Activated naive CD8-positive, alpha-beta T cell treated with anti-CD3 and anti-CD28 coated beads, Interleukin-2, amount 10 ng/mL, durations not matched to agents 7 days and 5 days (primary cell): ENCODE measurements at regions not wholly inside any gene's neighbourhood (a gene's known extent, or its start where the extent isn't known, plus 50 kb on each side); places are given as distances from the start of the nearest gene placed in this dataset.
"Not testable (repeated sequence)": the region's sequence is repeated elsewhere in the genome, so short reads cannot be mapped to it uniquely, and the experiment has no call there.

Source experiments
- ATAC-seq: fragments of 150-1000 bp; cut with Tn5 transposase; one replicate; pipeline ENCODE4 v1.10.0; 2021; ENCODE audit warnings: low read depth, moderate library complexity
- POLR2A ChIA-PET: fragments of 350-600 bp; sonication (Branson Sonifier 250); formaldehyde crosslinking; loops from one replicate; lab custom pipeline; 2021; ENCODE audit warnings: antibody characterized with exemption; lab: Charles Lee
- DNase-seq: peaks from one replicate; pipeline ENCODE4 v3.0.0; 2021
- H3K27ac Mint-ChIP-seq: one replicate; pipeline ENCODE4 v1.8.0; 2022; ENCODE audit warnings: mild to moderate bottlenecking, mixed read lengths
- H3K27me3 Mint-ChIP-seq: one replicate; pipeline ENCODE4 v1.8.0; 2022; ENCODE audit warnings: mild to moderate bottlenecking, moderate library complexity, mixed read lengths
- H3K36me3 Mint-ChIP-seq: one replicate; pipeline ENCODE4 v1.8.0; 2021; ENCODE audit warnings: mild to moderate bottlenecking, mixed read lengths
- H3K4me1 Mint-ChIP-seq: one replicate; pipeline ENCODE4 v1.8.0; 2021; ENCODE audit warnings: mixed read lengths
- H3K4me3 Mint-ChIP-seq: one replicate; pipeline ENCODE4 v1.8.0; 2022; ENCODE audit warnings: mild to moderate bottlenecking, moderate library complexity, mixed read lengths
- H3K9me3 Mint-ChIP-seq: one replicate; pipeline ENCODE4 v1.8.0; 2021; ENCODE audit warnings: mixed read lengths

DNA sequence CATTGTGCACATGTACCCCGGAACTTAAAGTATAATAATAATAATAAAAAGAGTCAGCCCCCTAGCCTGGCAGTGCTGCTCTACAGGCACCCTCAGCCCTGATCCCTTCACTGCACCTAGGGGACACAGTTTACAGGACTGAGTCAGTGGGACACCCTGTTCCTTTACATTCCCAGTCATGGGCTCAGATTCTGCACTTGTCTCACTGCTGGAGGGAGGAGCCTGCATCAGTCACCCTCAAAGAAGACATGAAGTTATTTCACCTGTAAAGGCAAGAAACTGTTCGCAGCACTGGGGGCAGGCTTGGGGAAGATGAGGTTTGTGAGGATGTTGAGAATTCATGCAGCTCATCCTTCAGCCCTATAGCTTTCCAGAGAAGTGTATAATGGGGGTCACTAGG lies 50.7 kb upstream of the VPREB1 start:
- ATAC-seq: no peak
- Mint-ChIP-seq H3K4me1 (no peaks in the 10 kb centered on the region), H3K27me3 (peaks cover 29% of the 10 kb centered on the region)

DNA sequence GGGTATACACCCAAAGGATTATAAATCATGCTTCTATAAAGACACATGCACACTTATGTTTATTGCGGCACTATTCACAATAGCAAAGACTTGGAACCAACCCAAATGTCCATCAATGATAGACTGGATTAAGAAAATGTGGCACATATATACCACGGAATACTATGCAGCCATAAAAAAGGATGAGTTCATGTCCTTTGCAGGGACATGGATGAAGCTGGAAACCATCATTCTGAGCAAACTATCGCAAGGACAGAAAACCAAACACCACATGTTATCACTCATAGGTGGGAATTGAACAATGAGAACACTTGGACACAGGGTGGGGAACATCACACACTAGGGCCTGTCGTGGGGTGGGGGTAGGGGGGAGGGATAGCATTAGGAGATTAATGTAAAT lies 51.1 kb upstream of the VPREB1 start:
- H3K27ac Mint-ChIP-seq, H3K4me1 Mint-ChIP-seq, POLR2A ChIA-PET, ATAC-seq, H3K9me3 Mint-ChIP-seq, DNase-seq, H3K36me3 Mint-ChIP-seq, H3K4me3 Mint-ChIP-seq: not testable (repeated sequence)
- H3K27me3 Mint-ChIP-seq: peaks cover 31% of the 10 kb centered on the region

More for the DNA sequence above, 50.7 kb upstream of the VPREB1 start:
- POLR2A ChIA-PET: no interaction called here
- H3K4me3 Mint-ChIP-seq: no peak overlapping the region
- no peak overlapping the region for H3K27ac Mint-ChIP-seq
- DNase-seq: no peak
- H3K9me3 Mint-ChIP-seq: peaks cover 2% of the 10 kb centered on the region
- H3K36me3 Mint-ChIP-seq: no peaks in the 10 kb centered on the region

DNA sequence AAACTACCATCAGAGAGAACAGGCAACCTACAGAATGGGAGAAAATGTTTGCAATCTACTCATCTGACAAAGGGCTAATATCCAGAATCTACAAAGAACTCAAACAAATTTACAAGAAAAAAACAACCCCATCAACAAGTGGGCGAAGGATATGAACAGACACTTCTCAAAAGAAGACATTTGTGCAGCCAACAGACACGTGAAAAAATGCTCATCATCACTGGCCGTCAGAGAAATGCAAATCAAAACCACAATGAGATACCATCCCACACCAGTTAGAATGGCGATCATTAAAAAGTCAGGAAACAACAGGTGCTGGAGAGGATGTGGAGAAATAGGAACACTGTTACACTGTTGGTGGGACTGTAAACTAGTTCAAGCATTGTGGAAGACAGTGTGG lies 51.6 kb upstream of the VPREB1 start:
- H3K27me3 Mint-ChIP-seq: peaks cover 31% of the 10 kb centered on the region
- H3K36me3 Mint-ChIP-seq, H3K9me3 Mint-ChIP-seq, ATAC-seq, DNase-seq, POLR2A ChIA-PET, H3K27ac Mint-ChIP-seq, H3K4me3 Mint-ChIP-seq, H3K4me1 Mint-ChIP-seq: not testable (repeated sequence)

DNA sequence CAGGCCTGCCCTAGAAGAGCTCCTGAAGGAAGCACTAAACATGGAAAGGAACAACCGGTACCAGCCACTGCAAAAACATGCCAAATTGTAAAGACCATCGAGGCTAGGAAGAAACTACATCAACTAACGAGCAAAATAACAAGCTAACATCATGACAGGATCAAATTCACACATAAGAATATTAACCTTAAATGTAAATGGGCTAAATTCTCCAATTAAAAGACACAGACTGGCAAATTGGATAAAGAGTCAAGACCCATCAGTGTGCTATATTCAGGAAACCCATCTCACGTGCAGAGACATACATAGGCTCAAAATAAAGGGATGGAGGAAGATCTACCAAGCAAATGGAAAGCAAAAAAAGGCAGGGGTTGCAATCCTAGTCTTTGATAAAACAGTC lies 54.8 kb upstream of the VPREB1 start:
- DNase-seq, ATAC-seq, H3K36me3 Mint-ChIP-seq, H3K9me3 Mint-ChIP-seq, POLR2A ChIA-PET, H3K4me1 Mint-ChIP-seq, H3K4me3 Mint-ChIP-seq, H3K27ac Mint-ChIP-seq: not testable (repeated sequence)
- peaks cover 41% of the 10 kb centered on the region for H3K27me3 Mint-ChIP-seq

DNA sequence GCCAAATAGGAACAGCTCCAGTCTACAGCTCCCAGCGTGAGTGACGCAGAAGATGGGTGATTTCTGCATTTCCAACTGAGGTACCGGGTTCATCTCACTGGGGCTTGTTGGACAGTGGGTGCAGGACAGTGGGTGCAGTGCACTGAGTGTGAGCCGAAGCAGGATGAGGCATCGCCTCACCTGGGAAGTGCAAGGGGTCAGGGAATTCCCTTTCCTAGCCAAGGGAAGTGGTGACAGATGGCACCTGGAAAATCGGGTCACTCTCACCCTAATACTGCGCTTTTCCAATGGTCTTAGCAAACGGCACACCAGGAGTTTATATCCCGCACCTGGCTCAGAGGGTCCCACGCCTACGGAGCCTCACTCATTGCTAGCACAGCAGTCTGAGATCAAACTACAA lies 56.7 kb upstream of the VPREB1 start:
- DNase-seq, POLR2A ChIA-PET, H3K9me3 Mint-ChIP-seq, H3K36me3 Mint-ChIP-seq, ATAC-seq, H3K27ac Mint-ChIP-seq, H3K4me3 Mint-ChIP-seq, H3K4me1 Mint-ChIP-seq: not testable (repeated sequence)
- peaks cover 49% of the 10 kb centered on the region for H3K27me3 Mint-ChIP-seq

DNA sequence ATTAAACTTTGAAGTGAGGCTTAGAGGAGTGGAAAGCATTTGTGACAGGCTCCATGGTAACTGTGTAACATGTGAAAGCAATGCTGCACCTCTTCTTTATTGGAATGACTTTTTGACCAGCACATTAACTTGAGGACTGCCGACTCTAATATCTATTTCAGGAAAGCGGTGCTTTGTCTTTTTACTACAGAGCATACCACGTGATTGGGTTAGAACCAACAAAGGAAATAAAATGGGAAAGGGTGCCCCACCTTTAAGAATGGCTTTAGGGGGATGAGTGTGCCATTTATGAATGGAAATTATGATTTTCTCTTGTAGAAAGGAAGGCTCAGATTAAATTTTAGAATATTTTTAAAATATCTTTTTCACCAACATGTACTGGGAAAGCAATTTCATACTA lies 57.3 kb upstream of the VPREB1 start:
- H3K4me1 Mint-ChIP-seq: no peaks in the 10 kb centered on the region
- no peak overlapping the region for H3K27ac Mint-ChIP-seq
- H3K4me3 Mint-ChIP-seq: no peak overlapping the region
- peaks cover 51% of the 10 kb centered on the region for H3K27me3 Mint-ChIP-seq
- no peaks in the 10 kb centered on the region for H3K36me3 Mint-ChIP-seq
- no peak for ATAC-seq
- no peak for DNase-seq
- peaks cover 2% of the 10 kb centered on the region for H3K9me3 Mint-ChIP-seq
- POLR2A ChIA-PET: no interaction called here

DNA sequence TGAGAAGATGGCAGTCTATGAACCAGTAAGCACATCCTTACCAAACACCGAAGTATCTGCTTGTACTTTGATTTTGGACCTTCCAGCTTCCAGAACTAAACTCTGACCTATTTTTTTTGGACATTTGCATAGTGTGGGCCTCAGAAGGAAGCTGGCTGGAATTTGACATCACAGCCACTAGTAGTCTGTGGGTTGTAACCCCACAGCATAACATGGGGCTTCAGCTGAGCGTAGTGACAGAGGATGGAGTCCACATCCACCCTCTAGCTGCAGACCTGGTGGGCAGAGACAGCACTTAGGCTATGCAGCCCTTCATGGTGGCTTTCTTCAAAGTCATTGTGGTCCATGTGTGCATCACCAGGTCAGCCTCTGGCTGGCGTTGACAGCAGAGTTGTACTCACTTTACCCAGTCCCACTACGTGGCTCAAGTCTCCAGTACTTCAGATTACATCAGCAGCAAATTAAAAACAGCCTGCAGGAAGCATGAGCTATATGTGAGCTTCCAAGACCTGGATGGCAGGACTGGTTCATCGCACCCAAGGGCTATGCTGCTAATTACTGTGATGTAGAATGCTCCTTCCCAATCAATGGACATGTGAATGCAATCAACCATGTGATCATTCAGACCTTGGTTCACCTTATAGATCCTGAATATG lies 58.6 kb upstream of the VPREB1 start:
- ATAC-seq (no peak), DNase-seq (no peak)
- peaks cover 44% of the 10 kb centered on the region for H3K27me3 Mint-ChIP-seq
- POLR2A ChIA-PET: no interaction called here
- no peak overlapping the region for H3K27ac Mint-ChIP-seq
- no peaks in the 10 kb centered on the region for H3K4me1 Mint-ChIP-seq
- peaks cover 2% of the 10 kb centered on the region for H3K9me3 Mint-ChIP-seq
- no peaks in the 10 kb centered on the region for H3K36me3 Mint-ChIP-seq
- no peak overlapping the region for H3K4me3 Mint-ChIP-seq

DNA sequence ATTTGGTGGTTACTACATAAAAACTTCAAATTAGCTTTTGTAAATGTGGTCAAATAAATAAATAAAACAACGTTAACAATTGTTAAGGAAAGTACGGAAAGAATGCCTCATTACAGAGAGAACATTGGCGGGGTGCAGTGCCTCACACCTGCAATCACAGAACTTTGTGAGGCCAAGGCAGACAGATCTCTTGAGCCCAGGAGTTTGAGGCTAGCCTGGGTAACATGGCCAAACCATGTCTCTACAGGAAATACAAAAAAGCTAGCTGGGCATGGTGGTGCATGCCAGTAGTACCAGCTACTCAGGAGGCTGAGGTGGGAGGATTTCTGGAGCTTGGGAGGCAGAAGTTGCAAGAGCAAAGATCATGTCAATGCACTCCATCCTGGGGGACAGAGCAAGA lies 59.4 kb upstream of the VPREB1 start:
- H3K4me3 Mint-ChIP-seq: no peak overlapping the region
- DNase-seq (no peak), ATAC-seq (no peak)
- peaks cover 2% of the 10 kb centered on the region for H3K9me3 Mint-ChIP-seq
- peaks cover 41% of the 10 kb centered on the region for H3K27me3 Mint-ChIP-seq
- no peaks in the 10 kb centered on the region for H3K4me1 Mint-ChIP-seq
- POLR2A ChIA-PET: no interaction called here
- no peak overlapping the region for H3K27ac Mint-ChIP-seq
- H3K36me3 Mint-ChIP-seq: no peaks in the 10 kb centered on the region

DNA sequence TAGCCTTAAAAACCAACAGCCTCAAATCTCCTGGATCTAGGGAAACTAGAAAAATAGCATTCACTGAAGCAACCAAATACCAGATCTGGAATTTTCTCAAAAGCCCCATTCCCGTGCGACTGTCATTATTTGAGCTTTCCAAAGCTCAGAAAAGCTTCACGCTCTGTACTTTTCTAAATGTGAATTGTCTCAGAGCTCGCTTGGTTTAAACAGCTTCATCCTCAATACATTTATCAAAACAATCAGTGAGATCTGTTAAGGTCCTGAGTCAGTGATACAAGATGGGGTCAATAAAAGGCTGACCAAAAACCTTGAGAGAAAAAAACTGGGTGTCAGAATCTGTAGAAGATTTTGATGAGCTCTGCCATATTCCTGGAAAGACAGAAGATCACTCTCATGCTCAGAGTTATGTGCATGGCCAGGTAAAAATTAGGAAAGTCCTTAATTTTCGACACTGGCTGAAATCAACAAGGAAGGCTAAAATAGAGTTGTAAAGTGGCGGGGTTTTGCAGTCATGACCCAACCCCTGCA lies 60.2 kb upstream of the VPREB1 start:
- no peaks in the 10 kb centered on the region for H3K4me1 Mint-ChIP-seq
- peaks cover 37% of the 10 kb centered on the region for H3K27me3 Mint-ChIP-seq
- H3K27ac Mint-ChIP-seq: no peak overlapping the region
- no peak for DNase-seq
- POLR2A ChIA-PET: no interaction called here
- H3K4me3 Mint-ChIP-seq: no peak overlapping the region
- no peaks in the 10 kb centered on the region for H3K36me3 Mint-ChIP-seq
- no peaks in the 10 kb centered on the region for H3K9me3 Mint-ChIP-seq
- ATAC-seq: no peak

DNA sequence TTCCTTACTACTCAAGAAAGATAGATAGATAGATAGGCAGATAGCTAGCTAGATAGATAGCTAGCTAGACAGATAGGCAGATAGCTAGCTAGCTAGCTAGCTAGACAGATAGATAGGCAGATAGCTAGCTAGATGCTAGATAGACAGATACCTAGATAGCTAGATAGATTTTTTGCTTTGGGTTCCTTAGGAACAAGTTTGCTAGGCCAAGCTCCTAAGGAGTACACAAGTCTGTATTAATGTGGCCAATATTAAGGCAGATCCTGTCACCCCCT lies 61.7 kb upstream of the VPREB1 start:
- H3K4me1 Mint-ChIP-seq: no peaks in the 10 kb centered on the region
- peaks cover 31% of the 10 kb centered on the region for H3K27me3 Mint-ChIP-seq
- ATAC-seq: no peak
- no peaks in the 10 kb centered on the region for H3K36me3 Mint-ChIP-seq
- H3K9me3 Mint-ChIP-seq: no peaks in the 10 kb centered on the region
- POLR2A ChIA-PET: no interaction called here
- H3K27ac Mint-ChIP-seq: no peak overlapping the region
- no peak overlapping the region for H3K4me3 Mint-ChIP-seq
- DNase-seq: no peak

DNA sequence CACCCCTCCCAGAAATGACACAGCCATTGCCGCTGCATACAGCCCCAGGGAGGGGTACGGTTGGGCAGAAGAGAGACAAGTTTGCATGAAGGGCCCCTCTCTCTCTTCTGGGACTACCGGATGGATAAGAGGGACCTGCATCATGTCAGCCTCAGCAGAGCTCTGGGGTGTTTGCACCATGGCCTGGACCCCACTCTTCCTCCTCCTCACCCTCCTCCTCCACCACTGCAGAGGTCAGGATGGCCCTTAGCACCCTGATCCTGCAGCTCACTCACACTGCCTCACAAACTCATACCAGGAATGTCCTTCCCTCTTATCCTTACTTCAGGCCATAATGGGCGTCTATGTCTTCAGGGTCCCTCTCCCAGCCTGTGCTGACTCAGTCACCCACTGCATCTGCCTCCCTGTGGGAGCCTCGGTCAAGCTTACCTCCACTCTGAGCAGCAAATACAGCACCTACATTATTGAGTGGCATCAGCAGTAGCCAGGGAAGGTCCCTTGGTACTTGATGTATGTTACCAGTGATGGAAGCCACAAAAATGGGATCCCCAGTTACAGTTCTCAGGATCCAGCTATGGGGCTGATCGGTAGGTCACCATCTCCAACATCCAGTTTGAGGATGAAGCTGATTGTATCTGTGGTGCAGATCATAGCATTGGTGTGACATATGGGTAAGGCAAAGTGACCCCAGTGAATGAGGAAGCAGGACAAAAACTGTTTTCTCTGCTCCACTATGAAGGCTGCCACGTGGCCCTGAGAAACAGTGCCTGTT lies 62.2 kb upstream of the VPREB1 start:
- H3K27ac Mint-ChIP-seq: no peak overlapping the region
- H3K4me3 Mint-ChIP-seq: no peak overlapping the region
- H3K36me3 Mint-ChIP-seq: no peaks in the 10 kb centered on the region
- DNase-seq (no peak), ATAC-seq (no peak)
- no peaks in the 10 kb centered on the region for H3K4me1 Mint-ChIP-seq
- H3K27me3 Mint-ChIP-seq: peaks cover 31% of the 10 kb centered on the region
- H3K9me3 Mint-ChIP-seq: no peaks in the 10 kb centered on the region
- POLR2A ChIA-PET: no interaction called here

DNA sequence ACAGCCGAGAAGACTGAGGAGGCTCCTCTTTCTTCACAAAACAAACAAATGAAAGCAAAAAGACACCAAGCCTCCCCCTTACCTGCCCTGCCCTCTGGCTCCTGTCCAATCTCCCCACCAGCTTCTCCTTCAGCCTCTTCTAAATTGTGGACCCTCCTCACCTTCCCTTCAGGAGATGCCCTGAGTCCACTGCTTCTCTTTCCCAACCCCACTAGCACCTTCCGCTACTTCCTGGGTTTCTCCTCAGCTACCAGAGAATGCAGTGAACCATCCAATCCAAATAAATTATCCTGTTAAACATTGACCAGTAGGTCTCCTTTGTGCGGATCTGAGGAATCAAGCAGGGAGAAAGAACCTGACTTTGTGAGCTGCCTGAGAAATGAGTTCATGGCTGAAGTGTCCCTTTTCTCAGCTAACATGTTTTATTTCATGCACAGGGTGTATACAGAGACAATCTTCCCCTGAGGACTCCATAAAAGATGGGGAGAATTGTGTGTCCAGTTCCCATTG lies 63.2 kb upstream of the VPREB1 start:
- Mint-ChIP-seq H3K27me3 (peaks cover 30% of the 10 kb centered on the region), H3K27ac (no peak overlapping the region), H3K4me3 (no peak overlapping the region), H3K4me1 (no peaks in the 10 kb centered on the region), H3K36me3 (no peaks in the 10 kb centered on the region), H3K9me3 (no peaks in the 10 kb centered on the region)
- ATAC-seq (no peak), DNase-seq (no peak)
- POLR2A ChIA-PET: interaction anchor here (0.5 kb wide), 1 partner anchor 829 kb away, joined by 3 read pairs; no protein-coding TSS in a partner anchor

DNA sequence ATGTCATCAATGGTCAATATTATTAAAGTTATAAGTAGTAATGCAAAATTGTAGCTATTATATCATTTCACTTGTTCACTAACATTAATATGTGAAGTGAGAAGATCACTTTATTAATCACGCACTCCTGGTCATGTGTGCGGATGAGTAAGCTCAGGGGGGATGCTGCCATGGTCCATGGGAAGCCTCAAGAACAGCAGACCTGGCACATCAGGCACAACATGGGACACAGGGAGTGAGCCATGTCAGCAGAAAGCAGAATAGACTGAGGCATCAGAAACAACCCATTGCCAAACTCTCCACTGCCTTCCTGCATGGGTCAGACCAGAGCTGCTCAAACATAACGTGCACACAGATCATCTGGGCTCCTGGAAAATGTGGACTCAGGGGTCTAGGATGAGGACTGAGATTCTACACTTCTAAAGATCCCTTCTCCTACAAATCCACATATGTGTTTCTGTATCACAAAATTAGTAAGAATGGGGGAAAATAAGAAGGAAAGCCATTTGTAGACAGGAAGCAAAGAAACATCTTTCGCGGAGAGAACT lies 63.8 kb upstream of the VPREB1 start:
- no peak for DNase-seq
- POLR2A ChIA-PET: no interaction called here
- H3K9me3 Mint-ChIP-seq: no peaks in the 10 kb centered on the region

DNA sequence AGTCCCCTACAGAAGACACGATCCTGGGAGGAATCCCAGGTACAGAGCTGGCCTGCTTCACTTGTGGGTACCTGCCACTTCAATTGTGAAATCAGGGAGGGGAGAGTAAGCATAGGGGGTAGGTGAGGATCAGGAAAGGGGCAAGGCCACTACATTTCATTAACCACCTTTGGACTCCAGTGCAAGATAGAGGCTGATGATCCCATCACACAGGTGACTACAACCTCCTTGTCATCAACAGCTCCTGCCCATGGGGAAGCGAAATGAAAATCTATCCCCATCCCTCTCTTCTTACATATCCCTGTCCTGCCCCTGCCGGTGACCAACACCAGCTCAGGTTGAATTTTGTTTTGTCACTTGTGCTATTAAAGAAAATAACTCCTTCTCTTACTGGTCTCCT lies 64.7 kb upstream of the VPREB1 start:
- ATAC-seq (no peak), DNase-seq (no peak)
- Mint-ChIP-seq H3K4me1 (no peaks in the 10 kb centered on the region), H3K27ac (no peak overlapping the region), H3K9me3 (no peaks in the 10 kb centered on the region), H3K36me3 (no peaks in the 10 kb centered on the region), H3K27me3 (peaks cover 30% of the 10 kb centered on the region), H3K4me3 (no peak overlapping the region)
- POLR2A ChIA-PET: no interaction called here

More for the DNA sequence above, 63.8 kb upstream of the VPREB1 start:
- Mint-ChIP-seq H3K27me3 (peaks cover 28% of the 10 kb centered on the region), H3K27ac (no peak overlapping the region), H3K4me1 (no peaks in the 10 kb centered on the region), H3K4me3 (no peak overlapping the region), H3K36me3 (no peaks in the 10 kb centered on the region)
- no peak for ATAC-seq
